ENCODE measurements at regions not wholly inside any gene's neighbourhood (a gene's known extent, or its start where the extent isn't known, plus 50 kb on each side); places are given as distances from the start of the nearest gene placed in this dataset.

DNA sequence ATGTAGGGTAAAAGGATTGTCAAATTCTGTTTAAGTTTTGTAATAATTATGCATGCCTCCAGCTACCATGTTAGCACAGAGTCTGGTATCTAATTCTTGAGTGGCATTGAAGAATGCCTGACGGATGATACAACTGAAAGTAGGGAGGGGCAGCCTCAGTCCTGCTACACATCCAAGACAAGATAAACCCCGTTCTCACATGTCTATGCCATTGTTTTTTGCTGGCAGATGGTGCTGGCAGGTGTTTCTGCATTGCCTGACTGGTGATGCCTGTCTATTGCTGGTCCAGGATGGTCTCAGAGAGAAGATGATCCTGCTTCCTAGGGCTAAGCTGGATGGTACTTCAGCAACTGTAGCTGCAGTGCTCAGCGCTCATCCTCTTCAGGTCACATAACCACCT lies 245.8 kb upstream of the NAV3 start:
- POLR2A ChIA-PET: no interaction called here

GRCh38 chr12:77578466-77579220 lies 252.1 kb upstream of the NAV3 start:
- BruUV-seq (replicated peaks): no TSS peak
- POLR2A ChIA-PET: no interaction called here
- FAIRE-seq (no peak), DNase-seq (ENCODE audit: low read depth, low spot score) (no peak)
- TF ChIP-seq GATA2 (IDR thresholded peaks at IDR 0.05; ENCODE audit: insufficient read depth, insufficient read length, low read depth, low read length) (no peak), FOS (IDR thresholded peaks at IDR 0.05; ENCODE audit: borderline replicate concordance, insufficient read depth, low read length) (no peak), EZH2 (IDR thresholded peaks at IDR 0.05; ENCODE audit: borderline replicate concordance, low read depth, low read length, severe bottlenecking) (no peak), POLR2AphosphoS5 (IDR thresholded peaks at IDR 0.05; ENCODE audit: insufficient read depth, low read depth, low read length) (no peak), JUN (IDR thresholded peaks at IDR 0.05; ENCODE audit: borderline replicate concordance, insufficient read depth, insufficient read length, low read depth) (no peak), MYC (IDR thresholded peaks at IDR 0.05; ENCODE audit: low read depth, low read length) (no peak), POLR2A (IDR thresholded peaks at IDR 0.05; ENCODE audit: low read depth, low read length) (no peak)
- TF ChIP-seq, protein P1, sequence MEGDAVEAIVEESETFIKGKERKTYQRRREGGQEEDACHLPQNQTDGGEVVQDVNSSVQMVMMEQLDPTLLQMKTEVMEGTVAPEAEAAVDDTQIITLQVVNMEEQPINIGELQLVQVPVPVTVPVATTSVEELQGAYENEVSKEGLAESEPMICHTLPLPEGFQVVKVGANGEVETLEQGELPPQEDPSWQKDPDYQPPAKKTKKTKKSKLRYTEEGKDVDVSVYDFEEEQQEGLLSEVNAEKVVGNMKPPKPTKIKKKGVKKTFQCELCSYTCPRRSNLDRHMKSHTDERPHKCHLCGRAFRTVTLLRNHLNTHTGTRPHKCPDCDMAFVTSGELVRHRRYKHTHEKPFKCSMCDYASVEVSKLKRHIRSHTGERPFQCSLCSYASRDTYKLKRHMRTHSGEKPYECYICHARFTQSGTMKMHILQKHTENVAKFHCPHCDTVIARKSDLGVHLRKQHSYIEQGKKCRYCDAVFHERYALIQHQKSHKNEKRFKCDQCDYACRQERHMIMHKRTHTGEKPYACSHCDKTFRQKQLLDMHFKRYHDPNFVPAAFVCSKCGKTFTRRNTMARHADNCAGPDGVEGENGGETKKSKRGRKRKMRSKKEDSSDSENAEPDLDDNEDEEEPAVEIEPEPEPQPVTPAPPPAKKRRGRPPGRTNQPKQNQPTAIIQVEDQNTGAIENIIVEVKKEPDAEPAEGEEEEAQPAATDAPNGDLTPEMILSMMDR (IDR thresholded peaks at IDR 0.05; ENCODE audit: extremely low read depth in 1 of 2, insufficient read depth in 1 of 2, low read depth in 1 of 2, low read length in 2 of 2): no peak
- TF ChIP-seq, protein P2, sequence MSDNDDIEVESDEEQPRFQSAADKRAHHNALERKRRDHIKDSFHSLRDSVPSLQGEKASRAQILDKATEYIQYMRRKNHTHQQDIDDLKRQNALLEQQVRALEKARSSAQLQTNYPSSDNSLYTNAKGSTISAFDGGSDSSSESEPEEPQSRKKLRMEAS (IDR thresholded peaks at IDR 0.05; ENCODE audit: insufficient read depth, insufficient read length): no peak
- H3K4me2 ChIP-seq (ENCODE audit: insufficient read depth, low read length): no peak overlapping the region
- no peaks in the 10 kb centered on the region for H3K79me2 ChIP-seq (ENCODE audit: control insufficient read depth, insufficient read depth, low read length)
- dilution Hi-C loops (cut with MboI; ENCODE audit: extremely low pct_ligation_motif_present, low sequenced_read_pairs) (no loop called here), intact Hi-C loops (cut with micrococcal nuclease) (no loop called here)
- H3K4me3 ChIP-seq (replicated peaks in 1 of 3; ENCODE audit: insufficient read depth in 1 of 3, low read depth in 1 of 3, low read length in 3 of 3): no peak overlapping the region
- no peaks in the 10 kb centered on the region for H3K36me3 ChIP-seq (ENCODE audit: control insufficient read depth in 2 of 2, extremely low read depth in 1 of 2, insufficient read depth in 2 of 2, low read length in 2 of 2)
- no peaks in the 10 kb centered on the region for H3K9me1 ChIP-seq (replicated peaks; ENCODE audit: control insufficient read depth, extremely low read depth, insufficient read depth, low read length)
- no peaks in the 10 kb centered on the region for H3K4me1 ChIP-seq (ENCODE audit: control insufficient read depth, extremely low read depth, insufficient read depth, low read length)
- no peaks in the 10 kb centered on the region for H4K20me1 ChIP-seq (replicated peaks; ENCODE audit: control insufficient read depth, extremely low read depth, insufficient read depth, low read length)
- H3K9me3 ChIP-seq (replicated peaks; ENCODE audit: control insufficient read depth, insufficient read depth, low read length): no peaks in the 10 kb centered on the region
- no peaks in the 10 kb centered on the region for H3K27me3 ChIP-seq (ENCODE audit: control insufficient read depth in 2 of 2, insufficient read depth in 2 of 2, low read length in 2 of 2)
- CTCF ChIA-PET: no interaction called here
- H3K9ac ChIP-seq (replicated peaks; ENCODE audit: extremely low read depth, insufficient read depth, low read length): no peak overlapping the region
- no peak overlapping the region for H3K27ac ChIP-seq (ENCODE audit: insufficient read depth, low read depth, low read length)
- no peak overlapping the region for H2AFZ ChIP-seq (ENCODE audit: low read depth, low read length)

More for the DNA sequence above, 245.8 kb upstream of the NAV3 start:
- CTCF ChIA-PET: interaction anchor here (1.5 to 1.7 kb wide), 2 partner anchors 8 to 12 kb away, joined by 4 to 6 read pairs; no protein-coding TSS in a partner anchor
- H3K9me3 ChIP-seq (replicated peaks; ENCODE audit: control insufficient read depth, insufficient read depth, low read length): no peaks in the 10 kb centered on the region
- intact Hi-C loops (cut with micrococcal nuclease): no loop called here
- DNase-seq (ENCODE audit: low read depth, low spot score) (no peak), FAIRE-seq (no peak)
- TF ChIP-seq EZH2 (IDR thresholded peaks at IDR 0.05; ENCODE audit: borderline replicate concordance, low read depth, low read length, severe bottlenecking) (no peak), GATA2 (IDR thresholded peaks at IDR 0.05; ENCODE audit: insufficient read depth, insufficient read length, low read depth, low read length) (no peak), POLR2A (IDR thresholded peaks at IDR 0.05; ENCODE audit: low read depth, low read length) (no peak)
- H3K4me3 ChIP-seq (replicated peaks in 1 of 3; ENCODE audit: insufficient read depth in 1 of 3, low read depth in 1 of 3, low read length in 3 of 3): no peak overlapping the region
- BruUV-seq (replicated peaks): no TSS peak
- no peak overlapping the region for H3K27ac ChIP-seq (ENCODE audit: insufficient read depth, low read depth, low read length)
- H3K9me1 ChIP-seq (replicated peaks; ENCODE audit: control insufficient read depth, extremely low read depth, insufficient read depth, low read length): no peaks in the 10 kb centered on the region
- H3K79me2 ChIP-seq (ENCODE audit: control insufficient read depth, insufficient read depth, low read length): no peaks in the 10 kb centered on the region
- H3K4me1 ChIP-seq (ENCODE audit: control insufficient read depth, extremely low read depth, insufficient read depth, low read length): no peaks in the 10 kb centered on the region
- H3K4me2 ChIP-seq (ENCODE audit: insufficient read depth, low read length): no peak overlapping the region
- no peak overlapping the region for H3K9ac ChIP-seq (replicated peaks; ENCODE audit: extremely low read depth, insufficient read depth, low read length)
- H2AFZ ChIP-seq (ENCODE audit: low read depth, low read length): no peak overlapping the region
- H3K27me3 ChIP-seq (ENCODE audit: control insufficient read depth in 2 of 2, insufficient read depth in 2 of 2, low read length in 2 of 2): no peaks in the 10 kb centered on the region
- dilution Hi-C loops (cut with MboI; ENCODE audit: extremely low pct_ligation_motif_present, low sequenced_read_pairs): no loop called here
- no peaks in the 10 kb centered on the region for H3K36me3 ChIP-seq (ENCODE audit: control insufficient read depth in 2 of 2, extremely low read depth in 1 of 2, insufficient read depth in 2 of 2, low read length in 2 of 2)
- no peaks in the 10 kb centered on the region for H4K20me1 ChIP-seq (replicated peaks; ENCODE audit: control insufficient read depth, extremely low read depth, insufficient read depth, low read length)

Data from endothelial cell of umbilical vein (primary cell).